PC-9 (cell line): ENCODE measurements at regions not wholly inside any gene's neighbourhood (a gene's known extent, or its start where the extent isn't known, plus 50 kb on each side); places are given as distances from the start of the nearest gene placed in this dataset.

Source experiments
- BruUV-seq: library from RNA; stranded (reverse); fragments of 400-500 nt; replicated peaks from 2 replicates; lab custom pipeline; 2021; lab: Mats Ljungman, UMichigan
- CTCF ChIA-PET: fragments of 300-600 bp; sonication (Branson Sonifier 250); formaldehyde crosslinking; loops from one replicate; lab custom pipeline; 2022; ENCODE audit warnings: antibody characterized with exemption; lab: Charles Lee
- POLR2A ChIA-PET: fragments of 300-600 bp; sonication (Branson Sonifier 250); formaldehyde crosslinking; loops from one replicate; lab custom pipeline; 2022; ENCODE audit warnings: antibody characterized with exemption; ENCODE audit not compliant: unreplicated experiment; lab: Charles Lee
- DNase-seq, 2 experiments: peaks; one replicate each; pipeline versions ENCODE4 v3.0.0 to v3.0.0-alpha.2; 2015 to 2022; ENCODE audit warnings: mixed read lengths in 1 of 2
- H2AFZ ChIP-seq: fragments of 200-600 bp; sonication (generic); 2 replicates; pipeline ENCODE4 v1.8.1; 2017; ENCODE audit warnings: antibody characterized with exemption
- H3F3A ChIP-seq: fragments of 200-600 bp; sonication (generic); 2 replicates; pipeline ENCODE4 v1.8.1; 2017; ENCODE audit warnings: antibody characterized with exemption, mild to moderate bottlenecking, low read depth; ENCODE audit not compliant: insufficient read depth
- H3K27ac ChIP-seq: fragments of 200-600 bp; sonication (generic); 2 replicates; pipeline ENCODE4 v1.6.1; 2016; ENCODE audit warnings: mixed run types
- H3K27me3 ChIP-seq: fragments of 200-600 bp; sonication (generic); 2 replicates; pipeline ENCODE4 v1.6.1; 2016; ENCODE audit warnings: low read depth, mixed run types; ENCODE audit not compliant: insufficient read depth
- H3K36me3 ChIP-seq: fragments of 200-600 bp; sonication (generic); 2 replicates; pipeline ENCODE4 v1.6.1; 2016; ENCODE audit warnings: low read depth, mixed run types
- H3K4me1 ChIP-seq: fragments of 200-600 bp; sonication (generic); replicated peaks from 2 replicates; pipeline ENCODE4 v1.6.1; 2016; ENCODE audit warnings: mixed run types; ENCODE audit not compliant: insufficient read depth
- H3K4me2 ChIP-seq: fragments of 200-600 bp; sonication (generic); 2 replicates; pipeline ENCODE4 v1.6.1; 2017; ENCODE audit warnings: mixed run types
- H3K4me3 ChIP-seq: fragments of 200-600 bp; sonication (generic); 2 replicates; pipeline ENCODE4 v1.6.1; 2016; ENCODE audit warnings: mixed run types
- H3K79me2 ChIP-seq: fragments of 200-600 bp; sonication (generic); 2 replicates; pipeline ENCODE4 v1.6.1; 2017; ENCODE audit warnings: low read depth, mixed run types
- H3K9me2 ChIP-seq: fragments of 200-600 bp; sonication (generic); 2 replicates; pipeline ENCODE4 v1.8.1; 2017; ENCODE audit warnings: mild to moderate bottlenecking; ENCODE audit not compliant: insufficient read depth
- H3K9me3 ChIP-seq: fragments of 200-600 bp; sonication (generic); 2 replicates; pipeline ENCODE4 v1.8.1; 2016; ENCODE audit warnings: low read depth; ENCODE audit not compliant: insufficient read depth
- H4K20me1 ChIP-seq: fragments of 200-600 bp; sonication (generic); 2 replicates; pipeline ENCODE4 v1.8.1; 2017; ENCODE audit not compliant: insufficient read depth
- CTCF ChIP-seq: fragments of 200-600 bp; sonication (generic); conservative IDR thresholded peaks from 2 replicates; pipeline ENCODE4 v1.6.1; 2017; ENCODE audit warnings: mixed run types, antibody characterized with exemption, mild to moderate bottlenecking, moderate library complexity
- EZH2 ChIP-seq: fragments of 200-600 bp; sonication (generic); IDR thresholded peaks from 2 replicates; pipeline ENCODE4 v1.8.0; 2017; ENCODE audit warnings: antibody characterized with exemption, low read depth
- intact Hi-C: fragments of 100-400 bp; cut with micrococcal nuclease; formaldehyde crosslinking; loops from one replicate; pipeline ENCODE4 v1.10.0; 2022; ENCODE audit not compliant: unreplicated experiment

GRCh38 chr3:83065851-83066460 is 1304.5 kb upstream of the GBE1 start:
- H3K27ac ChIP-seq: no peak overlapping the region
- no peak overlapping the region for H3K4me2 ChIP-seq
- no peaks in the 10 kb centered on the region for H3K36me3 ChIP-seq
- POLR2A ChIA-PET: no interaction called here
- no peaks in the 10 kb centered on the region for H3K27me3 ChIP-seq
- no peaks in the 10 kb centered on the region for H3K79me2 ChIP-seq
- no peak for DNase-seq
- intact Hi-C loops: no loop called here
- no peaks in the 10 kb centered on the region for H3K9me2 ChIP-seq
- no peak overlapping the region for H3K4me3 ChIP-seq
- no peak overlapping the region for H2AFZ ChIP-seq
- H3F3A ChIP-seq: no peaks in the 10 kb centered on the region
- H4K20me1 ChIP-seq: no peaks in the 10 kb centered on the region
- CTCF ChIA-PET: no interaction called here
- H3K9me3 ChIP-seq: no peaks in the 10 kb centered on the region
- BruUV-seq: no TSS peak
- no peaks in the 10 kb centered on the region for H3K4me1 ChIP-seq
- TF ChIP-seq EZH2: no peak
- no peak for TF ChIP-seq CTCF

DNA sequence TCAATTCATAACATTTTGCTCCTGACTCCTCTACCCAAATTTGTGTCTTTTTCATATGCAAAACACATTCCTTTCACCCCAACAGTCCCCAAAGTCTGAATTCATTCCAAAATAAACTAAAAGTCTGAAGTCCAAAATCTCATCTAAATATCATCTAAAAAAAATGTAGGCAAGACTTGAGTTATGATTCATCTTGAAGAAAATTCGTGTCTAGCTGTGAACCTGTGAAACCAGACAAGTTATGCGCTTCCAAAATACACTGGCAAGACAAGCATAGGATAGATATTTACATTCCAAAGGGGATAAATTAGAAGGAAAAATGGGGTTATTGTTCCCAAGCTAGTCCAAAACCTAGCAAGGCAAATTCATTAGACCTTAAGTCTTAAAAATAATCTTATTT is 1302.0 kb upstream of the GBE1 start:
- no peak for DNase-seq
- CTCF ChIA-PET: no interaction called here
- BruUV-seq: no TSS peak

GRCh38 chr3:83048556-83048955 is 1287.1 kb upstream of the GBE1 start:
- Histone ChIP-seq H3K9me3 (no peaks in the 10 kb centered on the region), H4K20me1 (no peaks in the 10 kb centered on the region), H3F3A (no peaks in the 10 kb centered on the region), H3K79me2 (no peaks in the 10 kb centered on the region), H3K27me3 (no peaks in the 10 kb centered on the region), H3K27ac (no peak overlapping the region), H2AFZ (no peak overlapping the region), H3K4me3 (no peak overlapping the region), H3K4me2 (no peak overlapping the region), H3K4me1 (no peaks in the 10 kb centered on the region), H3K9me2 (no peaks in the 10 kb centered on the region), H3K36me3 (no peaks in the 10 kb centered on the region)
- TF ChIP-seq EZH2: no peak
- TF ChIP-seq CTCF: no peak
- ChIA-PET POLR2A (no interaction called here), CTCF (no interaction called here)
- no peak for DNase-seq
- BruUV-seq: no TSS peak
- intact Hi-C loops: no loop called here

More for the DNA sequence above, 1302.0 kb upstream of the GBE1 start:
- no peaks in the 10 kb centered on the region for H3K36me3 ChIP-seq
- intact Hi-C loops: no loop called here
- H3K9me3 ChIP-seq: no peaks in the 10 kb centered on the region
- no peaks in the 10 kb centered on the region for H4K20me1 ChIP-seq
- H3K4me2 ChIP-seq: no peak overlapping the region
- H3K4me1 ChIP-seq: no peaks in the 10 kb centered on the region
- no peaks in the 10 kb centered on the region for H3K9me2 ChIP-seq
- no peaks in the 10 kb centered on the region for H3K27me3 ChIP-seq
- POLR2A ChIA-PET: no interaction called here
- no peak overlapping the region for H2AFZ ChIP-seq
- no peak overlapping the region for H3K27ac ChIP-seq
- TF ChIP-seq CTCF (no peak), EZH2 (no peak)
- H3K4me3 ChIP-seq: no peak overlapping the region
- no peaks in the 10 kb centered on the region for H3K79me2 ChIP-seq
- H3F3A ChIP-seq: no peaks in the 10 kb centered on the region
